CD4-positive, alpha-beta T cell treated with Interleukin-21 for 1 hour (primary cell): ENCODE measurements at regions not wholly inside any gene's neighbourhood (a gene's known extent, or its start where the extent isn't known, plus 50 kb on each side); places are given as distances from the start of the nearest gene placed in this dataset.

Experiments used
- DNase-seq: peaks from one replicate; pipeline ENCODE4 v3.0.0-alpha.2; 2020

- no peak for DNase-seq
Measured at GRCh38 chr11:116428638-116428975, 344.2 kb downstream of the BUD13 start.

GRCh38 chr11:116427903-116428637 lies 344.7 kb downstream of the BUD13 start:
- DNase-seq: no peak

GRCh38 chr11:116427337-116427902 lies 345.4 kb downstream of the BUD13 start:
- DNase-seq: no peak

GRCh38 chr11:116426761-116427160 lies 346.0 kb downstream of the BUD13 start:
- DNase-seq: no peak

GRCh38 chr11:116424615-116425261 lies 348.0 kb downstream of the BUD13 start:
- DNase-seq: no peak

- no peak for DNase-seq
Measured at GRCh38 chr11:116422956-116423600, 349.7 kb downstream of the BUD13 start.

GRCh38 chr11:116422556-116422955 lies 350.2 kb downstream of the BUD13 start:
- DNase-seq: no peak

- DNase-seq: no peak
Measured at GRCh38 chr11:116421529-116422185, 351.1 kb downstream of the BUD13 start.

GRCh38 chr11:116420770-116421528 lies 351.8 kb downstream of the BUD13 start:
- DNase-seq: no peak

GRCh38 chr11:116420030-116420429 lies 352.8 kb downstream of the BUD13 start:
- DNase-seq: no peak

GRCh38 chr11:116418388-116419041 lies 354.3 kb downstream of the BUD13 start:
- no peak for DNase-seq

GRCh38 chr11:116416852-116417251 lies 355.9 kb downstream of the BUD13 start:
- DNase-seq: no peak

- no peak for DNase-seq
Measured at GRCh38 chr11:116415095-116415494, 357.7 kb downstream of the BUD13 start.

GRCh38 chr11:116414357-116414880 lies 358.4 kb downstream of the BUD13 start:
- DNase-seq: no peak

- DNase-seq: no peak
Measured at GRCh38 chr11:116413301-116414242, 359.2 kb downstream of the BUD13 start.

- no peak for DNase-seq
Measured at GRCh38 chr11:116412118-116412889, 360.5 kb downstream of the BUD13 start.

- no peak for DNase-seq
Measured at GRCh38 chr11:116409238-116409637, 363.5 kb downstream of the BUD13 start.

GRCh38 chr11:116406042-116406441 lies 366.7 kb downstream of the BUD13 start:
- DNase-seq: no peak

- no peak for DNase-seq
Measured at GRCh38 chr11:116404462-116404798, 368.4 kb downstream of the BUD13 start.
